Osteoblast (primary cell): ENCODE measurements at regions not wholly inside any gene's neighbourhood (a gene's known extent, or its start where the extent isn't known, plus 50 kb on each side); places are given as distances from the start of the nearest gene placed in this dataset.

Experiments
- DNase-seq: peaks from one replicate; pipeline ENCODE4 v3.0.0; 2011; ENCODE audit warnings: low spot score, mixed read lengths; ENCODE audit not compliant: insufficient read length; ENCODE audit errors: missing footprints
- H2AFZ ChIP-seq: 2 replicates; pipeline ENCODE4 v1.6.0; 2011; ENCODE audit warnings: mild to moderate bottlenecking, low read length
- H3K27ac ChIP-seq: 2 replicates; pipeline ENCODE4 v1.5.1; 2011; ENCODE audit warnings: mild to moderate bottlenecking, low read depth, low read length, moderate library complexity
- H3K27me3 ChIP-seq: 2 replicates; pipeline ENCODE4 v1.6.0; 2012; ENCODE audit warnings: mild to moderate bottlenecking, control low read depth, inconsistent platforms, low read length, moderate library complexity; ENCODE audit not compliant: insufficient read depth
- H3K36me3 ChIP-seq: 2 replicates; pipeline ENCODE4 v1.5.1; 2011; ENCODE audit warnings: mild to moderate bottlenecking, low read length, control low read depth, moderate library complexity; ENCODE audit not compliant: insufficient read depth
- H3K4me1 ChIP-seq: 2 replicates; pipeline ENCODE4 v1.5.1; 2011; ENCODE audit warnings: mild to moderate bottlenecking, low read length, control low read depth, moderate library complexity; ENCODE audit not compliant: insufficient read depth
- H3K4me2 ChIP-seq: 2 replicates; pipeline ENCODE4 v1.6.0; 2011; ENCODE audit warnings: mild to moderate bottlenecking, low read length; ENCODE audit not compliant: insufficient read depth
- H3K4me3 ChIP-seq: fragments of 200-600 bp; sonication (generic); 3 replicates; pipeline ENCODE4 v1.5.1; 2012; ENCODE audit warnings: mild to moderate bottlenecking, low read length, inconsistent platforms; ENCODE audit not compliant: insufficient read depth
- H3K79me2 ChIP-seq: 2 replicates; pipeline ENCODE4 v1.6.0; 2012; ENCODE audit warnings: mild to moderate bottlenecking, low read length, control low read depth, inconsistent platforms; ENCODE audit not compliant: insufficient read depth
- H3K9me3 ChIP-seq: 2 replicates; pipeline ENCODE4 v1.5.1; 2011; ENCODE audit warnings: low read depth, low read length, control low read depth
- H4K20me1 ChIP-seq: 2 replicates; pipeline ENCODE4 v1.6.0; 2012; ENCODE audit warnings: mild to moderate bottlenecking, low read length, control low read depth; ENCODE audit not compliant: insufficient read depth
- CTCF ChIP-seq: IDR thresholded peaks from 2 replicates; pipeline ENCODE4 v1.5.1; 2011; ENCODE audit warnings: mild to moderate bottlenecking, low read depth, low read length, moderate library complexity; ENCODE audit errors: extremely low read depth

GRCh38 chr3:110957247-110958025 is 114.2 kb upstream of the NECTIN3 start:
- H3K79me2 ChIP-seq: no peaks in the 10 kb centered on the region
- no peak overlapping the region for H2AFZ ChIP-seq
- no peak for TF ChIP-seq CTCF
- no peak overlapping the region for H3K4me3 ChIP-seq
- no peak overlapping the region for H3K27ac ChIP-seq
- H3K4me2 ChIP-seq: no peak overlapping the region
- no peaks in the 10 kb centered on the region for H3K36me3 ChIP-seq
- DNase-seq: no peak
- no peaks in the 10 kb centered on the region for H3K9me3 ChIP-seq
- no peaks in the 10 kb centered on the region for H3K4me1 ChIP-seq
- no peaks in the 10 kb centered on the region for H4K20me1 ChIP-seq
- no peaks in the 10 kb centered on the region for H3K27me3 ChIP-seq

- Histone ChIP-seq H3K9me3 (no peaks in the 10 kb centered on the region), H3K36me3 (no peaks in the 10 kb centered on the region), H3K4me3 (no peak overlapping the region), H3K4me2 (no peak overlapping the region), H2AFZ (no peak overlapping the region), H4K20me1 (no peaks in the 10 kb centered on the region), H3K27ac (no peak overlapping the region), H3K4me1 (no peaks in the 10 kb centered on the region), H3K79me2 (no peaks in the 10 kb centered on the region), H3K27me3 (no peaks in the 10 kb centered on the region)
- TF ChIP-seq CTCF: no peak
- no peak for DNase-seq
These were observed 113.1 kb upstream of the NECTIN3 start for GRCh38 chr3:110958313-110959147.

- no peaks in the 10 kb centered on the region for H4K20me1 ChIP-seq
- H3K9me3 ChIP-seq: peaks cover 2% of the 10 kb centered on the region
- no peak for DNase-seq
- H2AFZ ChIP-seq: no peak overlapping the region
- H3K4me3 ChIP-seq: no peak overlapping the region
- no peaks in the 10 kb centered on the region for H3K36me3 ChIP-seq
- H3K4me1 ChIP-seq: no peaks in the 10 kb centered on the region
- H3K79me2 ChIP-seq: no peaks in the 10 kb centered on the region
- H3K27me3 ChIP-seq: no peaks in the 10 kb centered on the region
- H3K4me2 ChIP-seq: no peak overlapping the region
- TF ChIP-seq CTCF: no peak
- H3K27ac ChIP-seq: no peak overlapping the region
These were observed 105.6 kb upstream of the NECTIN3 start for GRCh38 chr3:110965976-110966375.
